H1 (cell line): ENCODE measurements at regions not wholly inside any gene's neighbourhood (a gene's known extent, or its start where the extent isn't known, plus 50 kb on each side); places are given as distances from the start of the nearest gene placed in this dataset.

Experiments
- CTCF ChIA-PET: fragments of 300-600 bp; sonication (Branson Sonifier 250); formaldehyde crosslinking; loops from one replicate; lab custom pipeline; 2021; ENCODE audit not compliant: partially characterized antibody; lab: Charles Lee
- POLR2A ChIA-PET: fragments of 300-600 bp; sonication (Branson Sonifier 250); formaldehyde crosslinking; loops from one replicate; lab custom pipeline; 2021; ENCODE audit warnings: inconsistent platforms; ENCODE audit not compliant: partially characterized antibody; lab: Charles Lee
- DNase-seq, 2 experiments: peaks; one replicate each; pipeline versions ENCODE4 v3.0.0 to v3.0.0-alpha.2; 2010 to 2022; ENCODE audit warnings: low spot score in 2 of 2, low read depth in 1 of 2, mixed read lengths in 1 of 2
- FAIRE-seq: peaks from 2 replicates; lab custom pipeline; 2011; peaks lifted over from hg19 to GRCh38; lab: Jason Lieb, UNC
- H2AFZ ChIP-seq: 2 replicates; pipeline ENCODE4 v1.8.1; 2012; ENCODE audit warnings: low read length, inconsistent platforms
- H2AK5ac ChIP-seq: 2 replicates; pipeline ENCODE4 v1.6.1; 2013; ENCODE audit warnings: low read depth, low read length
- H2BK120ac ChIP-seq: replicated peaks from 2 replicates; pipeline ENCODE3; 2013; ENCODE audit warnings: low read depth, low read length, inconsistent platforms
- H2BK12ac ChIP-seq: 2 replicates; pipeline ENCODE4 v1.6.1; 2013; ENCODE audit warnings: low read depth, low read length
- H2BK15ac ChIP-seq: 2 replicates; pipeline ENCODE4 v1.6.1; 2013; ENCODE audit warnings: low read length
- H2BK20ac ChIP-seq: 2 replicates; pipeline ENCODE4 v1.6.1; 2013; ENCODE audit warnings: low read length
- H2BK5ac ChIP-seq: 2 replicates; pipeline ENCODE4 v1.6.1; 2013; ENCODE audit warnings: low read depth, low read length
- H3K14ac ChIP-seq: 2 replicates; pipeline ENCODE4 v1.6.1; 2013; ENCODE audit warnings: inconsistent platforms; ENCODE audit not compliant: insufficient read length
- H3K18ac ChIP-seq: 2 replicates; pipeline ENCODE4 v1.6.1; 2013; ENCODE audit warnings: low read length; ENCODE audit errors: extremely low read depth
- H3K23ac ChIP-seq: 2 replicates; pipeline ENCODE4 v1.6.1; 2013; ENCODE audit warnings: inconsistent platforms; ENCODE audit not compliant: insufficient read length
- H3K23me2 ChIP-seq: 2 replicates; pipeline ENCODE4 v1.6.1; 2013; ENCODE audit warnings: low read depth, low read length
- H3K27ac ChIP-seq: 2 replicates; pipeline ENCODE4 v1.6.1; 2011; ENCODE audit warnings: low read depth, low read length, inconsistent platforms
- H3K27me3 ChIP-seq, 4 experiments: replicated peaks in 1 of 4; 1 replicate in 1 of 4; 2 replicates in 3 of 4; pipeline versions ENCODE4 v1.6.1 to v1.8.1; 2011 to 2013; ENCODE audit warnings: low read length in 3 of 4, mild to moderate bottlenecking in 3 of 4, inconsistent platforms in 2 of 4, mixed read lengths in 2 of 4, moderate library complexity in 1 of 4; ENCODE audit not compliant: control insufficient read depth in 3 of 4, insufficient read depth in 3 of 4; ENCODE audit errors: extremely low read depth in 1 of 4
- H3K36me3 ChIP-seq, 4 experiments: 2 replicates each; pipeline versions ENCODE4 v1.6.1 to v1.8.1; 2011 to 2013; ENCODE audit warnings: mild to moderate bottlenecking in 4 of 4, low read length in 3 of 4, moderate library complexity in 2 of 4, control low read depth in 1 of 4, inconsistent platforms in 1 of 4; ENCODE audit not compliant: insufficient read depth in 4 of 4, control insufficient read depth in 2 of 4
- H3K4ac ChIP-seq: replicated peaks from 2 replicates; pipeline ENCODE3; 2013; ENCODE audit warnings: low read length, low read depth, mixed read lengths, inconsistent platforms; ENCODE audit not compliant: insufficient read length
- H3K4me1 ChIP-seq, 4 experiments: replicated peaks in 1 of 4; 1 replicate in 1 of 4; 2 replicates in 3 of 4; pipeline versions ENCODE4 v1.6.1 to v1.8.1; 2011 to 2013; ENCODE audit warnings: low read length in 3 of 4, inconsistent platforms in 2 of 4, mixed read lengths in 1 of 4; ENCODE audit not compliant: insufficient read depth in 4 of 4, control insufficient read depth in 3 of 4
- H3K4me2 ChIP-seq, 2 experiments: 2 replicates each; pipeline versions ENCODE4 v1.6.1 to v1.8.1; 2011 to 2013; ENCODE audit warnings: low read depth in 2 of 2, low read length in 2 of 2, control low read depth in 1 of 2, inconsistent platforms in 1 of 2, mild to moderate bottlenecking in 1 of 2; ENCODE audit not compliant: insufficient read depth in 1 of 2
- H3K4me3 ChIP-seq, 4 experiments: fragments of 200-600, 300-600 bp in 1 of 4; sonication (generic), shearing (Covaris generic), sonication (Bioruptor Twin) in 1 of 4; 2 replicates each; pipeline versions ENCODE4 v1.5.1 to v1.8.1; 2011 to 2016; ENCODE audit warnings: low read length in 4 of 4, low read depth in 3 of 4, control low read depth in 2 of 4, inconsistent platforms in 2 of 4, mild to moderate bottlenecking in 2 of 4, mixed read lengths in 1 of 4, moderate library complexity in 1 of 4; ENCODE audit not compliant: insufficient read depth in 2 of 4; ENCODE audit errors: extremely low read depth in 1 of 4
- H3K56ac ChIP-seq: replicated peaks from 2 replicates; pipeline ENCODE3; 2013; ENCODE audit warnings: low read depth, mild to moderate bottlenecking, mixed read lengths, low read length, inconsistent platforms; ENCODE audit not compliant: insufficient read length
- H3K79me1 ChIP-seq: 2 replicates; pipeline ENCODE4 v1.6.1; 2013; ENCODE audit warnings: low read depth, low read length, control low read depth
- H3K79me2 ChIP-seq, 2 experiments: 2 replicates each; pipeline versions ENCODE4 v1.6.1 to v1.8.1; 2012 to 2013; ENCODE audit warnings: low read length in 2 of 2, mild to moderate bottlenecking in 2 of 2, inconsistent platforms in 1 of 2; ENCODE audit not compliant: insufficient read depth in 2 of 2, control insufficient read depth in 1 of 2
- H3K9ac ChIP-seq, 4 experiments: replicated peaks in 1 of 4; 1 replicate in 1 of 4; 2 replicates in 3 of 4; pipeline versions ENCODE4 v1.6.1 to v1.8.1; 2011 to 2013; ENCODE audit warnings: low read depth in 3 of 4, low read length in 3 of 4, control low read depth in 2 of 4, mild to moderate bottlenecking in 2 of 4, moderate library complexity in 2 of 4, inconsistent platforms in 1 of 4; ENCODE audit errors: extremely low read depth in 1 of 4
- H3K9me3 ChIP-seq, 2 experiments: 2 replicates each; pipeline versions ENCODE4 v1.6.1 to v1.8.1; 2012 to 2013; ENCODE audit warnings: mild to moderate bottlenecking in 2 of 2, moderate library complexity in 2 of 2, control low read depth in 1 of 2, inconsistent platforms in 1 of 2, low read depth in 1 of 2, low read length in 1 of 2, mixed read lengths in 1 of 2; ENCODE audit not compliant: insufficient read depth in 2 of 2
- H4K20me1 ChIP-seq, 2 experiments: replicated peaks in 1 of 2; 2 replicates each; pipeline versions ENCODE3 to v1.8.1; 2011 to 2013; ENCODE audit warnings: inconsistent platforms in 2 of 2, low read length in 2 of 2, mild to moderate bottlenecking in 1 of 2; ENCODE audit not compliant: insufficient read depth in 2 of 2, control insufficient read depth in 1 of 2
- H4K5ac ChIP-seq: 2 replicates; pipeline ENCODE4 v1.6.1; 2013; ENCODE audit warnings: low read length, low read depth, mixed read lengths, inconsistent platforms; ENCODE audit not compliant: insufficient read length
- H4K8ac ChIP-seq: 2 replicates; pipeline ENCODE4 v1.8.0; 2013; ENCODE audit warnings: mild to moderate bottlenecking, moderate library complexity, low read length, inconsistent platforms; ENCODE audit not compliant: insufficient read depth; ENCODE audit errors: extremely low read depth
- H4K91ac ChIP-seq: replicated peaks from 2 replicates; pipeline ENCODE3; 2013; ENCODE audit warnings: low read length, mixed read lengths, inconsistent platforms; ENCODE audit not compliant: insufficient read length
- BCL11A ChIP-seq, 2 experiments: IDR thresholded peaks; one replicate each; pipeline ENCODE4 v1.6.1; 2011; ENCODE audit warnings: low read depth in 2 of 2, low read length in 2 of 2, mild to moderate bottlenecking in 2 of 2
- EZH2 ChIP-seq: fragments of 200-600 bp; sonication (generic); IDR thresholded peaks from 2 replicates; pipeline ENCODE4 v1.7.1; 2012; ENCODE audit warnings: low read depth, mild to moderate bottlenecking, moderate library complexity, low read length, inconsistent platforms; ENCODE audit not compliant: severe bottlenecking
- FOSL1 ChIP-seq: IDR thresholded peaks from 2 replicates; pipeline ENCODE4 v1.6.1; 2011; ENCODE audit warnings: mild to moderate bottlenecking, low read depth, low read length, moderate library complexity; ENCODE audit not compliant: insufficient read depth
- POLR2A ChIP-seq, 2 experiments: IDR thresholded peaks; 1 replicate in 1 of 2; 2 replicates in 1 of 2; pipeline ENCODE4 v1.6.1; 2011; ENCODE audit warnings: low read depth in 2 of 2, low read length in 2 of 2, mild to moderate bottlenecking in 2 of 2; ENCODE audit errors: control extremely low read depth in 1 of 2
- RFX5 ChIP-seq: IDR thresholded peaks from 2 replicates; pipeline ENCODE4 v1.6.1; 2011; ENCODE audit warnings: low read depth, low read length, improper control_type of control experiment, borderline replicate concordance
- RNF2 ChIP-seq: fragments of 200-900, 300-1000 bp; sonication (generic); IDR thresholded peaks from 2 replicates; pipeline ENCODE4 v1.7.1; 2016; ENCODE audit warnings: borderline replicate concordance, low read depth, mild to moderate bottlenecking, antibody characterized with exemption, low read length; ENCODE audit not compliant: poor library complexity, severe bottlenecking; ENCODE audit errors: missing control alignments
- SRF ChIP-seq: IDR thresholded peaks from 2 replicates; pipeline ENCODE4 v1.6.1; 2011; ENCODE audit warnings: mild to moderate bottlenecking, low read depth, low read length, moderate library complexity
- YY1 ChIP-seq: IDR thresholded peaks from 2 replicates; pipeline ENCODE4 v1.6.1; 2011; ENCODE audit warnings: low read depth, mild to moderate bottlenecking, low read length
- WGBS, 2 experiments: shearing (Covaris generic) in 1 of 2; methylation state at CpG; one replicate each; pipeline versions ENCODE4 v1.1.6 to v1.1.7; 2013 to 2015; ENCODE audit warnings: low lambda C conversion rate in 2 of 2, mixed read lengths in 2 of 2, inconsistent platforms in 1 of 2, low coverage in 1 of 2, missing lambda C conversion rate in 1 of 2; ENCODE audit not compliant: insufficient replicate concordance in 2 of 2, insufficient coverage in 1 of 2, insufficient read length in 1 of 2; ENCODE audit errors: extremely low coverage in 1 of 2, missing lambda C conversion rate in 1 of 2; 5-methylcytosine and 5-hydroxymethylcytosine counted together
- TF ChIP-seq, protein P1 (sequence below), 3 experiments: IDR thresholded peaks; 1 replicate in 2 of 3; 2 replicates in 1 of 3; pipeline versions ENCODE4 v1.5.1 to v1.6.1; 2011; ENCODE audit warnings: low read length in 3 of 3, mild to moderate bottlenecking in 3 of 3, inconsistent platforms in 2 of 3, low read depth in 1 of 3, moderate library complexity in 1 of 3; ENCODE audit not compliant: insufficient read depth in 1 of 3; ENCODE audit errors: control extremely low read depth in 1 of 3

DNA sequence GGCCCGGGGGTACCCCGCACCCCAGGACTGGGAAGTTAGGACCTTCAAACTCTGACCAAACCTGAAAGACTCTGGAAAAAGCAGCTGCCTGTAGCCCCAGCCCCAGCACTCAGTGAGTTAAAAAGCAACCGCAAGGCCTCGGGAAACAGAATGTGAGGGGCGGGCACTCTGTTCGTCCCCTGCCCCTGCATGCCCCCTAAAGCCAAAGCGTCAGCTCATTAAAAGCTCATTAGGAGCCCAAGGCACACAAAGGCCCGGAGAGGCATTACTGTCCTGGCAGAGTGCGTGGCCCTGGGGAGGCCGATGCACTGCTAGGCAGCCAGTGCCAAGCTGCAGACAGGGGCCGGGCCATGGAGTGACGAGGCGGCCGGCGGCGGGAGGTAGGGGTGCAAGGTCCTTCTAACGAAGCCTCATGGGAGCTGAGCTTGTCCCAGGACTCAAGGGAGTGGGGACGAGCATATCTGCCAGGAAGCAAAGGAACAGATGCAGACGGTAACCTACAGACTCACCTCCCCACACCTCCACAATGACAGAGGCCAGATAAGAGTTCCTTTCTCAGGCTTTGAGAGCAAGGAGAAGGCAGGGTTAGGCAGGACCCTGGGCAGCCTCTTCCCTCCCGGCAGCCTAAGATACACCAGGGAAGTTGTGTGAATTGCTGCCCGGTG lies 116.8 kb downstream of the ENGASE start:
- no peak overlapping the region for H3K23ac ChIP-seq
- H3K4me3 ChIP-seq = no peak overlapping the region
- no peaks in the 10 kb centered on the region for H3K36me3 ChIP-seq
- H2AK5ac ChIP-seq = no peak overlapping the region
- H2BK20ac ChIP-seq = peak overlapping the region; percentile 61; the same call in 1 of the 2 replicates
- H4K8ac ChIP-seq = no peak overlapping the region
- 70% methylated on average over 21 of the region's 21 CpGs; no CpG with 5 or more reads in 1 of the 2 experiments for WGBS, 2 experiments
- no peaks in the 10 kb centered on the region for H3K9me3 ChIP-seq
- H3K4me2 ChIP-seq = no peak overlapping the region
- peaks cover 0 to 4% (median 1%) of the 10 kb centered on the region in 4 experiments; a peak in 3 of 7 replicates for H3K27me3 ChIP-seq
- H3K4ac ChIP-seq = peak overlapping the region; percentile 58
- H3K56ac ChIP-seq = no peak overlapping the region
- CTCF ChIA-PET = interaction anchor here (0.9 to 9.4 kb wide), 14 partner anchors 13 to 201 kb away, joined by 3 to 272 read pairs (median 6); no protein-coding TSS in a partner anchor
- FAIRE-seq (no peak), DNase-seq (peak in 1 of 2 experiments; percentile 62)
- peak overlapping the region; percentile 94; the same call in 1 of the 2 replicates for H2BK12ac ChIP-seq
- peak overlapping the region; percentile 26 for H2BK120ac ChIP-seq
- H4K20me1 ChIP-seq = no peaks in the 10 kb centered on the region
- H3K9ac ChIP-seq = no peak overlapping the region
- peaks cover 1% of the 10 kb centered on the region for H3K23me2 ChIP-seq
- no peaks in the 10 kb centered on the region for H3K79me1 ChIP-seq
- no peak overlapping the region for H2AFZ ChIP-seq
- H2BK15ac ChIP-seq = peak overlapping the region; percentile 81; the same call in 1 of the 2 replicates
- no peak overlapping the region for H3K14ac ChIP-seq
- no peaks in the 10 kb centered on the region for H3K79me2 ChIP-seq
- POLR2A ChIA-PET = interaction anchor here (0.9 to 1.3 kb wide), 2 partner anchors 103 to 152 kb away, joined by 3 to 4 read pairs; no protein-coding TSS in a partner anchor
- H3K27ac ChIP-seq = no peak overlapping the region
- H3K18ac ChIP-seq = peak overlapping the region; percentile 36
- no peak overlapping the region for H4K5ac ChIP-seq
- H2BK5ac ChIP-seq = peak overlapping the region; percentile 60; the same call in 1 of the 2 replicates
- H4K91ac ChIP-seq = peak overlapping the region; percentile 75
- H3K4me1 ChIP-seq = peaks cover 10 to 38% (median 28%) of the 10 kb centered on the region in 4 experiments
- TF ChIP-seq, protein P1, sequence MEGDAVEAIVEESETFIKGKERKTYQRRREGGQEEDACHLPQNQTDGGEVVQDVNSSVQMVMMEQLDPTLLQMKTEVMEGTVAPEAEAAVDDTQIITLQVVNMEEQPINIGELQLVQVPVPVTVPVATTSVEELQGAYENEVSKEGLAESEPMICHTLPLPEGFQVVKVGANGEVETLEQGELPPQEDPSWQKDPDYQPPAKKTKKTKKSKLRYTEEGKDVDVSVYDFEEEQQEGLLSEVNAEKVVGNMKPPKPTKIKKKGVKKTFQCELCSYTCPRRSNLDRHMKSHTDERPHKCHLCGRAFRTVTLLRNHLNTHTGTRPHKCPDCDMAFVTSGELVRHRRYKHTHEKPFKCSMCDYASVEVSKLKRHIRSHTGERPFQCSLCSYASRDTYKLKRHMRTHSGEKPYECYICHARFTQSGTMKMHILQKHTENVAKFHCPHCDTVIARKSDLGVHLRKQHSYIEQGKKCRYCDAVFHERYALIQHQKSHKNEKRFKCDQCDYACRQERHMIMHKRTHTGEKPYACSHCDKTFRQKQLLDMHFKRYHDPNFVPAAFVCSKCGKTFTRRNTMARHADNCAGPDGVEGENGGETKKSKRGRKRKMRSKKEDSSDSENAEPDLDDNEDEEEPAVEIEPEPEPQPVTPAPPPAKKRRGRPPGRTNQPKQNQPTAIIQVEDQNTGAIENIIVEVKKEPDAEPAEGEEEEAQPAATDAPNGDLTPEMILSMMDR (IDR thresholded peaks at IDR 0.05; ENCODE audit: control extremely low read depth in 1 of 3, insufficient read depth in 1 of 3, low read depth in 1 of 3, low read length in 3 of 3) = no peak
- no peak for TF ChIP-seq POLR2A (IDR thresholded peaks at IDR 0.05; ENCODE audit: control extremely low read depth in 1 of 2, low read depth in 2 of 2, low read length in 2 of 2)
- TF ChIP-seq FOSL1 = no peak
- TF ChIP-seq YY1 = no peak
- no peak for TF ChIP-seq SRF
- TF ChIP-seq RNF2 = no peak
- no peak for TF ChIP-seq RFX5
- no peak for TF ChIP-seq EZH2
- TF ChIP-seq BCL11A (IDR thresholded peaks at IDR 0.05; ENCODE audit: low read depth in 2 of 2, low read length in 2 of 2) = no peak
